ENCODE measurements at regions not wholly inside any gene's neighbourhood (a gene's known extent, or its start where the extent isn't known, plus 50 kb on each side); places are given as distances from the start of the nearest gene placed in this dataset.

DNA sequence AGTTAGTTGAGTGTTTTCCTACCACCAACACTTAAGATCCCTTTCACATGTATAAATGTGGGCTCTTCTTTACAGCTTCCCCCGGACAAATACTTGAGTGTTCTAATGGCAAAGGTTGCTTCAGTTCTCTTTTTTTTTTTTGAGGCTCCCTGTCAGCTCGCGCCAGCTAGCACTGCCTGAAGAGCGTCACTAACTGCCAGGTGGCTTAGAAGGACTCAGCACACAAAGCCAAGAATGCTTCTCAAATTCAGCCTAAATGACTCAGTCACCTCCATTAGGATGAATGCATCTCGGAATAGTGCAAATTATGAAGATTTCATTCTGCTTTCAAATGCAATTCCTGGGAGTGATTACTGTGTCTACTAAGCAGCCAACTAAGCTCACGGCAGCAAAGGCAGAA, 150.7 kb upstream of the BTBD3 start:
- H3K79me1 ChIP-seq (replicated peaks; ENCODE audit: low read length, poor library complexity, severe bottlenecking): no peaks in the 10 kb centered on the region
- H3K36me3 ChIP-seq (ENCODE audit: control insufficient read depth in 1 of 2, insufficient read depth in 2 of 2, low read depth in 1 of 2, low read length in 2 of 2): no peaks in the 10 kb centered on the region
- no peak overlapping the region for H2BK15ac ChIP-seq (ENCODE audit: low read depth, poor library complexity, severe bottlenecking)
- H3K27me3 ChIP-seq (ENCODE audit: control insufficient read depth in 1 of 2, insufficient read depth in 1 of 2, low read length in 2 of 2): no peaks in the 10 kb centered on the region
- H2AK5ac ChIP-seq (ENCODE audit: low read length, severe bottlenecking): no peak overlapping the region
- no peak overlapping the region for H3K14ac ChIP-seq (ENCODE audit: low read length in 2 of 2)
- no peak overlapping the region for H3K27ac ChIP-seq (ENCODE audit: low read length, poor library complexity, severe bottlenecking)
- no peak overlapping the region for H3K9ac ChIP-seq (ENCODE audit: low read length)
- H4K8ac ChIP-seq (ENCODE audit: low read length): no peak overlapping the region
- no peak overlapping the region for H2BK12ac ChIP-seq (ENCODE audit: low read length in 2 of 2)
- H2AFZ ChIP-seq (ENCODE audit: low read depth, low read length): no peak overlapping the region
- H3K4me1 ChIP-seq (ENCODE audit: control insufficient read depth, insufficient read depth, low read depth, low read length): no peaks in the 10 kb centered on the region
- no peak overlapping the region for H3K4me2 ChIP-seq (ENCODE audit: low read length, poor library complexity, severe bottlenecking)
- no peak overlapping the region for H3K4me3 ChIP-seq (ENCODE audit: insufficient read depth in 1 of 2, low read depth in 1 of 2, low read length in 2 of 2)
- WGBS: 24% methylated on average over 5 of the region's 6 CpGs
- H2BK120ac ChIP-seq (ENCODE audit: low read depth, low read length): no peak overlapping the region
- H3K23ac ChIP-seq (ENCODE audit: low read length in 2 of 2): no peak overlapping the region
- H4K91ac ChIP-seq (ENCODE audit: low read length): no peak overlapping the region
- no peak overlapping the region for H3K4ac ChIP-seq (ENCODE audit: low read depth in 1 of 2, low read length in 2 of 2)
- H3K9me3 ChIP-seq (ENCODE audit: control insufficient read depth, low read length): no peaks in the 10 kb centered on the region
- DNase-seq: no peak
- H2BK5ac ChIP-seq (ENCODE audit: low read depth, low read length, poor library complexity, severe bottlenecking): no peak overlapping the region
- H3K18ac ChIP-seq (ENCODE audit: low read depth in 1 of 2, low read length in 2 of 2): no peak overlapping the region

DNA sequence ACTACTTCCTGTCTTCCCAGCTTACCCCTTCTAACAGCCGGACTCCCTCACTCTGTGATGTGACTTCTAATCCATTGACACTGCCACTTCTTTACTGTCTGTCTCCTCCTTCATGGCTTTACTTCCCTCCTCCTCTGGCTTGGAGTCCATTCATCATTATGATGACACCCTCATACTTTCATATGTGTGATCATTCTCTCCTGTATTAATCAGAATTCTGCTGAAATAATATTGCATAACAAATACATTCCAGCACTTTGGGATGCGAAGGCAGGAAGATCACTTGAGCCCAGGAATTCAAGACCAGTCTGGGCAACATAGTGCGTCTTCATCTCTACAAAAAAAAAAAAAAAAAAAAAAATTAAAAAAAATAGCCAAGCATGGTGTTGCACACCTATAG, 147.9 kb upstream of the BTBD3 start:
- Histone ChIP-seq H2AK5ac (ENCODE audit: low read length, severe bottlenecking) (no peak overlapping the region), H2BK5ac (ENCODE audit: low read depth, low read length, poor library complexity, severe bottlenecking) (no peak overlapping the region), H3K4me3 (ENCODE audit: insufficient read depth in 1 of 2, low read depth in 1 of 2, low read length in 2 of 2) (no peak overlapping the region), H3K9ac (ENCODE audit: low read length) (no peak overlapping the region), H2BK15ac (ENCODE audit: low read depth, poor library complexity, severe bottlenecking) (no peak overlapping the region), H2BK120ac (ENCODE audit: low read depth, low read length) (no peak overlapping the region), H3K27ac (ENCODE audit: low read length, poor library complexity, severe bottlenecking) (no peak overlapping the region), H2BK12ac (ENCODE audit: low read length in 2 of 2) (no peak overlapping the region), H3K4me2 (ENCODE audit: low read length, poor library complexity, severe bottlenecking) (no peak overlapping the region), H3K27me3 (ENCODE audit: control insufficient read depth in 1 of 2, insufficient read depth in 1 of 2, low read length in 2 of 2) (no peaks in the 10 kb centered on the region), H3K79me1 (replicated peaks; ENCODE audit: low read length, poor library complexity, severe bottlenecking) (no peaks in the 10 kb centered on the region), H2AFZ (ENCODE audit: low read depth, low read length) (no peak overlapping the region), H3K18ac (ENCODE audit: low read depth in 1 of 2, low read length in 2 of 2) (no peak overlapping the region), H3K14ac (ENCODE audit: low read length in 2 of 2) (no peak overlapping the region), H3K23ac (ENCODE audit: low read length in 2 of 2) (no peak overlapping the region), H3K4ac (ENCODE audit: low read depth in 1 of 2, low read length in 2 of 2) (no peak overlapping the region), H3K36me3 (ENCODE audit: control insufficient read depth in 1 of 2, insufficient read depth in 2 of 2, low read depth in 1 of 2, low read length in 2 of 2) (no peaks in the 10 kb centered on the region), H4K91ac (ENCODE audit: low read length) (no peak overlapping the region), H4K8ac (ENCODE audit: low read length) (no peak overlapping the region), H3K4me1 (ENCODE audit: control insufficient read depth, insufficient read depth, low read depth, low read length) (no peaks in the 10 kb centered on the region), H3K9me3 (ENCODE audit: control insufficient read depth, low read length) (no peaks in the 10 kb centered on the region)
- WGBS: 90% methylated on average over 3 of the region's 3 CpGs
- DNase-seq: no peak

DNA sequence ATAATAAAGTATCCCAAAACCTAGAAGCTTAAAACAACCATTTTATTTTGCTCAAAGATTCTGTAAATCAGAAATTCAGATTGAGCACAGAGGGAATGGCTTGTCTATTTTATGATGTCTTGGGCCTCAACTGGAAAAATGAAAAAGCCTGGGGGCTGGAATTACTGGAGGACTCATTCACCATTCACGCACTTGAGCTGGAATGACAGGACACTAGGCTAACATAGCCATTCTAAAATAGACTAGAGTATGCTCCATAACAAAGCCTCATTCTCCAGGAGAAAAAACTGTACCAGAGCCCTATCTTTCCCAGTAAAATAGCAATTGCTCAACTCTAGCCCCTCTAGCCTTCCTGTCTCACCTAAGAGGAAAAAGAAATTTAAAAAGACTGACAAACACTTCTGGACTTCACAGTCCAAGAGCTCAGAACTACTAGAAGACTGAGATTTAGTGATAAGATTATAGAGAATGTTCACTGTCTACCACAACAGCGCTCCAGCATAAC, 145.4 kb upstream of the BTBD3 start:
- no peak overlapping the region for H3K9ac ChIP-seq (ENCODE audit: low read length)
- H3K9me3 ChIP-seq (ENCODE audit: control insufficient read depth, low read length): no peaks in the 10 kb centered on the region
- no peak overlapping the region for H3K18ac ChIP-seq (ENCODE audit: low read depth in 1 of 2, low read length in 2 of 2)
- H3K79me1 ChIP-seq (replicated peaks; ENCODE audit: low read length, poor library complexity, severe bottlenecking): no peaks in the 10 kb centered on the region
- H2AK5ac ChIP-seq (ENCODE audit: low read length, severe bottlenecking): no peak overlapping the region
- DNase-seq: no peak
- no peak overlapping the region for H4K91ac ChIP-seq (ENCODE audit: low read length)
- no peaks in the 10 kb centered on the region for H3K4me1 ChIP-seq (ENCODE audit: control insufficient read depth, insufficient read depth, low read depth, low read length)
- H3K23ac ChIP-seq (ENCODE audit: low read length in 2 of 2): no peak overlapping the region
- no peak overlapping the region for H2BK12ac ChIP-seq (ENCODE audit: low read length in 2 of 2)
- H3K4me3 ChIP-seq (ENCODE audit: insufficient read depth in 1 of 2, low read depth in 1 of 2, low read length in 2 of 2): no peak overlapping the region
- H4K8ac ChIP-seq (ENCODE audit: low read length): no peak overlapping the region
- no peak overlapping the region for H2AFZ ChIP-seq (ENCODE audit: low read depth, low read length)
- H3K4me2 ChIP-seq (ENCODE audit: low read length, poor library complexity, severe bottlenecking): no peak overlapping the region
- WGBS: 94% methylated on average over 2 of the region's 2 CpGs
- no peak overlapping the region for H2BK5ac ChIP-seq (ENCODE audit: low read depth, low read length, poor library complexity, severe bottlenecking)
- no peak overlapping the region for H2BK120ac ChIP-seq (ENCODE audit: low read depth, low read length)
- H3K27ac ChIP-seq (ENCODE audit: low read length, poor library complexity, severe bottlenecking): no peak overlapping the region
- no peak overlapping the region for H3K14ac ChIP-seq (ENCODE audit: low read length in 2 of 2)
- H3K27me3 ChIP-seq (ENCODE audit: control insufficient read depth in 1 of 2, insufficient read depth in 1 of 2, low read length in 2 of 2): no peaks in the 10 kb centered on the region
- H3K4ac ChIP-seq (ENCODE audit: low read depth in 1 of 2, low read length in 2 of 2): no peak overlapping the region
- H2BK15ac ChIP-seq (ENCODE audit: low read depth, poor library complexity, severe bottlenecking): no peak overlapping the region
- H3K36me3 ChIP-seq (ENCODE audit: control insufficient read depth in 1 of 2, insufficient read depth in 2 of 2, low read depth in 1 of 2, low read length in 2 of 2): no peaks in the 10 kb centered on the region

DNA sequence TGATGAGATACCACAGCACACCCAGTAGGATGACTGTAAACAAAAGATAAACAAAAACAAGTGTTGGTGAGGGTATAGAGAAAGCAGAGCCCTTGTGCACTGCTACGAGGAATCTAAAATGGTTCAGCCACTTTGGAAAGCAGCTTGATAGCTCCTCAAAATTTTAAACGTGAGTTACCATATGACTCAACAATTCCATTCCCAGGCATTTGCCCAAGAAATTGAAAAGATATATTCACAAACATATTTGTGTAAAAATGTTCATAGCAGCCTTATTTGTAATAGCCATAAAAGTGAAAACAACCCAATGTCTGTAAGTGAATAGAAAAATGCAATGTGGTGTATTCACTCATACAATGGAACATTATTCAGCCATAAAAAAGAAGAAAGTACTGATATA, 141.0 kb upstream of the BTBD3 start:
- H3K14ac ChIP-seq (ENCODE audit: low read length in 2 of 2): no peak overlapping the region
- H2BK12ac ChIP-seq (ENCODE audit: low read length in 2 of 2): no peak overlapping the region
- H3K23ac ChIP-seq (ENCODE audit: low read length in 2 of 2): no peak overlapping the region
- no peak overlapping the region for H3K4me2 ChIP-seq (ENCODE audit: low read length, poor library complexity, severe bottlenecking)
- peaks cover 3% of the 10 kb centered on the region for H3K4me1 ChIP-seq (ENCODE audit: control insufficient read depth, insufficient read depth, low read depth, low read length)
- no peak overlapping the region for H2AFZ ChIP-seq (ENCODE audit: low read depth, low read length)
- no peaks in the 10 kb centered on the region for H3K36me3 ChIP-seq (ENCODE audit: control insufficient read depth in 1 of 2, insufficient read depth in 2 of 2, low read depth in 1 of 2, low read length in 2 of 2)
- no peak overlapping the region for H4K8ac ChIP-seq (ENCODE audit: low read length)
- no peaks in the 10 kb centered on the region for H3K9me3 ChIP-seq (ENCODE audit: control insufficient read depth, low read length)
- no peak overlapping the region for H4K91ac ChIP-seq (ENCODE audit: low read length)
- no peak overlapping the region for H3K18ac ChIP-seq (ENCODE audit: low read depth in 1 of 2, low read length in 2 of 2)
- no peaks in the 10 kb centered on the region for H3K27me3 ChIP-seq (ENCODE audit: control insufficient read depth in 1 of 2, insufficient read depth in 1 of 2, low read length in 2 of 2)
- no peak for DNase-seq
- 80% methylated on average over 1 of the region's 2 CpGs for WGBS
- H3K79me1 ChIP-seq (replicated peaks; ENCODE audit: low read length, poor library complexity, severe bottlenecking): no peaks in the 10 kb centered on the region
- H2BK120ac ChIP-seq (ENCODE audit: low read depth, low read length): no peak overlapping the region
- no peak overlapping the region for H3K4ac ChIP-seq (ENCODE audit: low read depth in 1 of 2, low read length in 2 of 2)
- H2AK5ac ChIP-seq (ENCODE audit: low read length, severe bottlenecking): no peak overlapping the region
- H2BK5ac ChIP-seq (ENCODE audit: low read depth, low read length, poor library complexity, severe bottlenecking): no peak overlapping the region
- no peak overlapping the region for H2BK15ac ChIP-seq (ENCODE audit: low read depth, poor library complexity, severe bottlenecking)
- H3K9ac ChIP-seq (ENCODE audit: low read length): no peak overlapping the region
- no peak overlapping the region for H3K27ac ChIP-seq (ENCODE audit: low read length, poor library complexity, severe bottlenecking)
- H3K4me3 ChIP-seq (ENCODE audit: insufficient read depth in 1 of 2, low read depth in 1 of 2, low read length in 2 of 2): no peak overlapping the region

All from mesenchymal stem cell (in vitro differentiated cells and primary cell).